GM12872 (cell line): ENCODE measurements at regions not wholly inside any gene's neighbourhood (a gene's known extent, or its start where the extent isn't known, plus 50 kb on each side); places are given as distances from the start of the nearest gene placed in this dataset.

Source experiments
- TF ChIP-seq, protein P1 (sequence below): IDR thresholded peaks from 3 replicates; pipeline ENCODE4 v1.5.1; 2011; ENCODE audit warnings: low read depth, mild to moderate bottlenecking, low read length, moderate library complexity; ENCODE audit not compliant: insufficient read depth

DNA sequence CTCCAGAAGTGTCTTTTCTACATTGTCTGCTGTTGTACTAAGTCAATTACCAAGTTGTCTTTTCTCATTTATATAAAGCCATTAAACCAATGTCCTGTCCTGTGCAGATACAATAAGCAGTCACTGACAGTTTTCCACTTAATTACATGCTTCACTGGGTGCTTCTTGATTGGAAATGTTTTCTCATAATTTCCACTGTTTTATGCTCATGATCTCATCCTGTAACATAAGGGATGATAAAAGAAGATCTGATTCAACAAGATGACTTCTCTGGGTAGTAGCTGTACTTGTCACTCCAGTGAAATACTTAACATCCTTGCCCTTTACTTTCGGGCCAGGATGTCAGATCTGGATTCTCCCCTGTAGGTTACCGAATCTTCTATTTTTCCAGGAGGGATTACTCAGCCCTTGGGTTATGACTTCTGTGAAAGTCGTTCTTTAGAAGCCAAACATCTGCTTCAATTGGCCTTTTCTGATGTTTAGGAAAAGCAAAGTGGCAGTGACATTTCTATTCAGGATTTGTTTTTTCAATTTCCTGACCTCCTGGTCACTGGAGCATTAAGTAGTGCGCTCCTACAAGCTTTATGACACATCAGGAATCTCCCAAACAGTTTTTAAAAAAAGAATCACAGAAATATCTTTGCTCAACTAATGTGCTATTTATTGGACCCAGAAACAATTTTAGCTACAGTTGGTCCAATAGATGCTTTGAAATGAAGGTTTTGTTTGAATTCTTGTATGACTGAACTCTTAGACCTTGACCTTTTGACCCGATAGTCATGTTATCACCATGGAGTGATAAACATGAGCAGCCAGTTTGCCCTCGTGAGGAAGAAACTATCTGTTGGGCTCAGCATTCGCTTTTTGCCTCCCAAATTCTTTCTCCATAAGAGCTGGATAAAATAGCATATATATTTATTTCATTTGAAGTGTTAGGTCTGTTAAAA is 234.5 kb upstream of the SSTR1 start:
- TF ChIP-seq, protein P1, sequence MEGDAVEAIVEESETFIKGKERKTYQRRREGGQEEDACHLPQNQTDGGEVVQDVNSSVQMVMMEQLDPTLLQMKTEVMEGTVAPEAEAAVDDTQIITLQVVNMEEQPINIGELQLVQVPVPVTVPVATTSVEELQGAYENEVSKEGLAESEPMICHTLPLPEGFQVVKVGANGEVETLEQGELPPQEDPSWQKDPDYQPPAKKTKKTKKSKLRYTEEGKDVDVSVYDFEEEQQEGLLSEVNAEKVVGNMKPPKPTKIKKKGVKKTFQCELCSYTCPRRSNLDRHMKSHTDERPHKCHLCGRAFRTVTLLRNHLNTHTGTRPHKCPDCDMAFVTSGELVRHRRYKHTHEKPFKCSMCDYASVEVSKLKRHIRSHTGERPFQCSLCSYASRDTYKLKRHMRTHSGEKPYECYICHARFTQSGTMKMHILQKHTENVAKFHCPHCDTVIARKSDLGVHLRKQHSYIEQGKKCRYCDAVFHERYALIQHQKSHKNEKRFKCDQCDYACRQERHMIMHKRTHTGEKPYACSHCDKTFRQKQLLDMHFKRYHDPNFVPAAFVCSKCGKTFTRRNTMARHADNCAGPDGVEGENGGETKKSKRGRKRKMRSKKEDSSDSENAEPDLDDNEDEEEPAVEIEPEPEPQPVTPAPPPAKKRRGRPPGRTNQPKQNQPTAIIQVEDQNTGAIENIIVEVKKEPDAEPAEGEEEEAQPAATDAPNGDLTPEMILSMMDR, result no peak

DNA sequence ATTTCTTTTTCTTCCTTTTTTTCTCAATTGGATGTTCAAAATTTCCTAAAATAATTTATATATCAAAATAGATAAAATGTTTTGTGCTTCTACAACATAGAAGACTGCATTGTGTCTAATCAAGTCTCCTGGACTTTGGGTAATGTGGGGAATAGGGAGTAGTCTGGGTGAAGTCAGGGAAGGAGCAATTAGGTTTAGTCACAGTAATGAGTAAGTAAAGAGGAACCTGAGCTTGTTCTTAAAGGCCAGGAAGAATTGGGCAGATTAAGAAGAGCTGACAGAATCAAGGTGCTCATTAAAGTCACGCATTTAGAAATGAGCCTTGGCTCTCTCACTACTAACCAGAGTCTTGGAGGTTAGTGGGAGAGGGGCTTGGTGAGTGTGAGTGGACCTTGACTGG is 233.3 kb upstream of the SSTR1 start:
- TF ChIP-seq, protein P1, result no peak

GRCh38 chr14:37977481-37977880 is 230.2 kb upstream of the SSTR1 start:
- TF ChIP-seq, protein P1, result no peak

DNA sequence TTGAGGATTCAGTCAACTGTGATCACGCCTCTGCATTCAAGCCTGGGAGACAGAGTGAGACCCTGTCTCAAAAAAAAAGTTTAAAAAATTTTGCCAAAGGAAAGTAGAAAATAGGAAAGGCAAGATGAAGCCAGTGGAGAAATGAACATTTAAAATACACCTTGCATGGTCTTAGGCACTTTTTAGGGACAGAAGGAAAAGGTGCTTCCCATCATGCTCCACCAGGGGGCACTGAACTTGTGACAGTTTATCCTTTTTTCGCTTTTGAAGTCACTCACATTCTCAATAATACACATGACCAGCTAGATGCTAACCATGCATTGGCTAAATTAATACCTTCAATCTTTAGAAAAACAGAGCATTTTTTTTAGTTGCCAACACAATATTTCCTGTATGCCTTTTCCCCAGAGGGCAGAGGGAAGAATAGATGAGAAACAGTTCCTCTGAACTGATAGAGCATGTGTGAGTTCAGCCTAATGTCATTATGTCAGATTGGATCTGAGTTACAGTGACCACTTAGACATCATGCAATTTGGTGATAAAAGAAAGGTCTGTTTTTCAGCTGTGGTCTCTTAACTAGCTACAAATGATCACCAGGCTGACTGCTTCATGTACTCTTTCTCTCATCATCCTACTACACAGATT is 221.8 kb upstream of the SSTR1 start:
- TF ChIP-seq, protein P1, result peak; percentile 76

DNA sequence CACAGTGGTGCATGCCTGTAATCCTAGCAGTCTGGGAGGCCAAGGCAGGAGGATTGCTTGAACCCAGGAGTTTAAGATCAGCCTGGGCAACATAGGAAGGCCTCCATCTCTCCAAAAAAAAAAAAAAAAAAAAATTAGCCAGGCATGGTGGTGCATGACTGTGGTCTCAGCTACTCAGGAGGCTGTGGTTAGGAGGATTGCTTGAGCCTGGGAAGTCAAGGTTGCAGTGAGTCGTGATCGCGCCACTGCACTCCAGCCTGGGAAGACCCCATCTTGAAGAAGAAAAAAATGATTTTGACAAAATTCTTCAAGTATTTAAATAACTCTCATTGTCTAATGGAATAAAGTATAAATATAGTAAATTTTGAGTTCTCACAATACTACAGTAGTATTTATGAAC is 219.2 kb upstream of the SSTR1 start:
- TF ChIP-seq, protein P1, result no peak

DNA sequence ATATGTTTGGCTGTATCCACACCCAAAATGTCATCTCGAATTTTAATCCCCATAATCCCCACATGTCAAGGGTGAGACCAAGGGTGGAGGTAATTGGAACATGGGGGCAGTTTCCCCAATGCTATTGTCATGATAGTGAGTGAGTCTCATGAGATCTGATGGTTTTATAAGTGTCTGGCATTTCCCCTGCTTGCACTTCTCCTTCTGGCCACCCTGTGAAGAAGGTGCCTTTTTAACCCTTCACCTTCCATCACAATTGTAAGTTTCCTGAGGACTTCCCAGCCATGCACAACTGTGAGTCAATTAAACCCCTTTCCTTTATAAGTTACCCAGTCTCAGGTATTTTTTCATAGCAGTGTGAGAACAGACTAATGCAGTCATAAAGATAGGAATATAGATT is 216.7 kb upstream of the SSTR1 start:
- TF ChIP-seq, protein P1, result no peak

DNA sequence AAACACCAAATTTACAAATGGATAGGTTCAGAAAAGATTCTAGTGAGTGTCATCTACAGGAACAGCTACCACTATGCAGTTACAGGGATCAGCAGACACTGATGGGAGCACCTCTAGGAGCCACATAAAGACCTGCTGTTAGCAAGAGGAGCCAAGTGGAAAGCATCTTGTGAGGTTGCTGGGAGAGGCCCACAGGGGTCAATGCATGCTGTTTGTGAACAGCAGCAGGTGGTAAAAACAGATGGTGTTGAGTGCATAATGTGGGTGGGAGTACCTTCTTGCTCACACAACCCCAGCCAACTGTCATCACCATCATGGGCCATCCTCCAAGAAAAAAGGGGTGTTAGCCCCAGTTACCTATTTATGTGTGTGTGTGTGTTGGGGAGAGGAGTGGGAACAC is 215.2 kb upstream of the SSTR1 start:
- TF ChIP-seq, protein P1, result no peak
